ENCODE measurements at regions not wholly inside any gene's neighbourhood (a gene's known extent, or its start where the extent isn't known, plus 50 kb on each side); places are given as distances from the start of the nearest gene placed in this dataset.

DNA sequence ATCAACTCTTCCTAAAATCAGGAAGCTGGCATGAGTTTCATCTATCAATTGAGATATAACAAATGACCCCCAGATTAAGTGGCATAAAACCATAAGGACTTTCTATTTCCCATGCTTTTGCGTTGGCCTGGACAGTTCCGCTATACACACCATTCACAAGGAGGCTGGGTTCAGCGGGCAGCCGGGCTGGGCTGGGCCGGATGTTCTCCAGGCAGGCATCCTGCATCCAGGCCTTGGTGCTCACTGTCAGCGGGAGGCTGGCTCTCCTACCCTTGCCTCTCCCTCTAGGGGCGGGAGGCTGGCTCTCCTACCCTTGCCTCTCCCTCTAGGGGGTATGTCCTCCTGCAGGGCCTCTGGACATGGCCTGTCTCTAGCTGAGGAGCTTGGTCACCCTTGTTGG lies 266.0 kb upstream of the ARRDC4 start:
- H3K4me3 ChIP-seq (ENCODE audit: low read depth, low read length) = no peak overlapping the region
- TF ChIP-seq, protein P1, sequence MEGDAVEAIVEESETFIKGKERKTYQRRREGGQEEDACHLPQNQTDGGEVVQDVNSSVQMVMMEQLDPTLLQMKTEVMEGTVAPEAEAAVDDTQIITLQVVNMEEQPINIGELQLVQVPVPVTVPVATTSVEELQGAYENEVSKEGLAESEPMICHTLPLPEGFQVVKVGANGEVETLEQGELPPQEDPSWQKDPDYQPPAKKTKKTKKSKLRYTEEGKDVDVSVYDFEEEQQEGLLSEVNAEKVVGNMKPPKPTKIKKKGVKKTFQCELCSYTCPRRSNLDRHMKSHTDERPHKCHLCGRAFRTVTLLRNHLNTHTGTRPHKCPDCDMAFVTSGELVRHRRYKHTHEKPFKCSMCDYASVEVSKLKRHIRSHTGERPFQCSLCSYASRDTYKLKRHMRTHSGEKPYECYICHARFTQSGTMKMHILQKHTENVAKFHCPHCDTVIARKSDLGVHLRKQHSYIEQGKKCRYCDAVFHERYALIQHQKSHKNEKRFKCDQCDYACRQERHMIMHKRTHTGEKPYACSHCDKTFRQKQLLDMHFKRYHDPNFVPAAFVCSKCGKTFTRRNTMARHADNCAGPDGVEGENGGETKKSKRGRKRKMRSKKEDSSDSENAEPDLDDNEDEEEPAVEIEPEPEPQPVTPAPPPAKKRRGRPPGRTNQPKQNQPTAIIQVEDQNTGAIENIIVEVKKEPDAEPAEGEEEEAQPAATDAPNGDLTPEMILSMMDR (conservative IDR thresholded peaks at IDR 0.05; ENCODE audit: low read depth, low read length) = no peak
- DNase-seq (ENCODE audit: low read depth) = no peak

DNA sequence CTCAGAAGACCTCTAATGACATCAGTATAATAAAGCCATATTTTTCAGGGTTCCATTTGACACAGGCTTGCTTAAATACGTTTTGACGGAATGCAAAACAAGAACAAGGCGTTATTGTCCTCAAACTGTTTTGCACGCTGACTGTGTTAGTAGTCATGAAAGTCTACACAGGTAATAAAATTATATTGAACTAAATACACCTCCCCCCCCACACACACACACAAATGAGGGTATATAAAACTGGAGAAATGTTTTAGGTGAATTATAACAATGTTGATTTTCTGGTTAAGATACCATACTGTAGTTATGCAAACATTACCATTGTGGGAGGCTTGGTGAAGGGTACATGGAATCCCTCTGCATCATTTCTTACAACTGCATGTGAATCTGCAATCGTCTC lies 257.1 kb upstream of the ARRDC4 start:
- TF ChIP-seq, protein P1 (conservative IDR thresholded peaks at IDR 0.05; ENCODE audit: low read depth, low read length) = no peak
- no peak for DNase-seq (ENCODE audit: low read depth)
- no peak overlapping the region for H3K4me3 ChIP-seq (ENCODE audit: low read depth, low read length)

DNA sequence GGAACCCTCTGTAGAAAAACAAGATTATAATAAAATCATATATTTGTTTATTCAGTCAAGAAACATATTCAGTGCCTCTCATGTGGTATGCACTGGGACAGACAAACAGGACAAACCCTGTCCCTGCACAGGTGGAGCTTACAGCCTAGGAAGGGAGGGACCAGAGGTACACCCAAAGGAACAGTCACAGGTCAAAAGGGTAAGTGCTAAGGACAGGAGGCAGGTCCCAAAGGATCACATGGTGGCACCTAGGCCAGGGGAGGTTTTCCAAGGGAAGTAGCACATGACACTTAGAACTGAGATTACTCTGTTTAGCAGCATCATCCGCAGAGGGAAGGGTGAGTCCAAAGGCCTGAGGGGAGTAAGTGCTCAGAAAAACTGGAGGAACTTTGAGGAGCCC lies 254.4 kb upstream of the ARRDC4 start:
- DNase-seq (ENCODE audit: low read depth) = no peak
- TF ChIP-seq, protein P1 (conservative IDR thresholded peaks at IDR 0.05; ENCODE audit: low read depth, low read length) = no peak

DNA sequence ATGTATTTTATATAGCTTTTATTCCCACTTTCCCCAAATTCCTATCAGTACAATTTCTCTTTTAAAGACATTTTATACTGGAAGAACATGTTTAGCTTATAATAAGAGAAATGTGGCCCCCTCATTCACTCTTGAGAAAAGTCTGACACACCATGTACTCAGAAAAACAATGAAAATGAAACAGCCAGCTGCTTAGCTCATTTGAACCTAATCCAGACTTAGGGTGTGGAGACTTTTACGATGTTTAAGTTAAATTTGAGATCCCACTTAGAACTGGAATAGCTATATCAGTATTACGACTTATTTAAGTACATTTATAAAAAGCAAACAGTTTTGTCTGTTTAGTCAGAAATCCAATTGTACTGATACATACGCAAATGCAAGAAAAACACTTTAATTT lies 252.3 kb upstream of the ARRDC4 start:
- no peak for DNase-seq (ENCODE audit: low read depth)
- TF ChIP-seq, protein P1 (conservative IDR thresholded peaks at IDR 0.05; ENCODE audit: low read depth, low read length) = no peak

More for the DNA sequence above, 254.4 kb upstream of the ARRDC4 start:
- H3K4me3 ChIP-seq (ENCODE audit: low read depth, low read length) = no peak overlapping the region

DNA sequence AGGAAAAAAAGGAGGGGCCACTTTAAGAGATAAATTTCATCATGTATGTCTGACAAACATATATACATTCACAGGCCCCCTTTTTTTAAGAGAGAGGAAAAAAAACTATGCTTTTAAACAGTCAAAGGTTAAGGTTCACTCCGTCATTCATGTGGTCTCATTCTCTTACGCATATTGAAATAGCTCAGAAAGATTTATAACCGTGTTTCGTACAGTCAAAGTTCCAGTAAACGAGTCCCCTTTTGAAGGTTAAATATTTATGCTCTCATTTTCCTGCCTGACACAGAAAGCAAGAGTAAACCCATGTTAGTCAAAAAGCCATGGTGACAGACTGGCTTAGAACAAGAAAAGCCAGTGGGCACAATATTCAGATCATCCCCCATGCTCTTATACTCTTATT lies 248.0 kb upstream of the ARRDC4 start:
- DNase-seq (ENCODE audit: low read depth) = no peak
- TF ChIP-seq, protein P1 (conservative IDR thresholded peaks at IDR 0.05; ENCODE audit: low read depth, low read length) = no peak
- H3K4me3 ChIP-seq (ENCODE audit: low read depth, low read length) = no peak overlapping the region

More for the DNA sequence above, 252.3 kb upstream of the ARRDC4 start:
- H3K4me3 ChIP-seq (ENCODE audit: low read depth, low read length) = no peak overlapping the region

DNA sequence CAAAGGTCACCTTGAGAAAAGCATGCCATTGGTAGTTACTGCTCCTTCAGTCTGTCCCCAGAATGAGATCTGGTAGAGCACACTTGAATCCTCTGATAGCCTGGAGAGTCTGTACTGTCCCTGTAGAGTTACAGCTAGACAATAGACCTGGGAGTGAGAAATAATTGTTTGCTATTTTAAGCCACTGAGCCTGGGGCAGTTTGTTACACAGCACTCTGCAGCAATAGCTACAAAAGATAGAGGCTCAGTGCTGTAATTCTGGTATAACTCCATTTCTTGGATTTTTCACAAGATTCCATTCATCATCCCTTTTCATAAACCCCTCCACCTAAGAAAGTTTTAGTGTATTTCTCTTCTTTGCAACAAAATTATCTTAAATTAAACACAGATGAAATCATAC lies 242.7 kb upstream of the ARRDC4 start:
- no peak for DNase-seq (ENCODE audit: low read depth)
- TF ChIP-seq, protein P1 (conservative IDR thresholded peaks at IDR 0.05; ENCODE audit: low read depth, low read length) = no peak
- H3K4me3 ChIP-seq (ENCODE audit: low read depth, low read length) = no peak overlapping the region

DNA sequence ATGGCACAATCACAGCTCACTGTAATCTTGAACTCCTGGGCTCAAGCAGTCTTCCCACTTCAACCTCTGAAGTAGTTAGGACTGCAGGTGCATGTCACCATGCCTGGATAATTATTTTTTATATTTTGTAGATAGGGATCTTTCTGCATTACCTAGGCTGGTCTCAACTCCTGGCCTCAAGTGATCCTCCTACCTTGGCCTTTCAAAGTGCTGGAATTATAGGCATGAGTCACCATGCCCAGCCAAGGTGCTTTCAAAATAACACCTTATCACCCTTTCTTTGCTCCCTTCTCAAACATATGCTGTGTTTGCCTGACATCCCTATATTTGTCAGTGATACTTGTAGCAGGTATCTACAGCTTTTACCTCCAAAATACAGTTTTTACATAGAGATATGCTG lies 242.0 kb upstream of the ARRDC4 start:
- TF ChIP-seq, protein P1 (conservative IDR thresholded peaks at IDR 0.05; ENCODE audit: low read depth, low read length) = no peak
- no peak for DNase-seq (ENCODE audit: low read depth)
- no peak overlapping the region for H3K4me3 ChIP-seq (ENCODE audit: low read depth, low read length)
